BLaER1 (cell line): ENCODE measurements at regions not wholly inside any gene's neighbourhood (a gene's known extent, or its start where the extent isn't known, plus 50 kb on each side); places are given as distances from the start of the nearest gene placed in this dataset.

Experiments
- H3K27ac ChIP-seq: shearing (Covaris generic); formaldehyde crosslinking; 2 replicates; pipeline ENCODE4 v1.8.1; 2022
- H3K27me3 ChIP-seq: shearing (Covaris generic); formaldehyde crosslinking; 2 replicates; pipeline ENCODE4 v1.8.1; 2022
- H3K36me3 ChIP-seq: shearing (Covaris generic); formaldehyde crosslinking; 2 replicates; pipeline ENCODE4 v1.8.1; 2022
- H3K4me1 ChIP-seq: shearing (Covaris generic); formaldehyde crosslinking; 2 replicates; pipeline ENCODE4 v1.8.1; 2022
- H3K4me2 ChIP-seq: shearing (Covaris generic); formaldehyde crosslinking; 2 replicates; pipeline ENCODE4 v1.8.1; 2022
- H3K4me3 ChIP-seq: shearing (Covaris generic); formaldehyde crosslinking; 2 replicates; pipeline ENCODE4 v1.8.1; 2022
- H3K9ac ChIP-seq: shearing (Covaris generic); formaldehyde crosslinking; 2 replicates; pipeline ENCODE4 v1.8.1; 2022
- H3K9me3 ChIP-seq: shearing (Covaris generic); formaldehyde crosslinking; 2 replicates; pipeline ENCODE4 v1.8.1; 2022
- H4K20me1 ChIP-seq: shearing (Covaris generic); formaldehyde crosslinking; 2 replicates; pipeline ENCODE4 v1.8.1; 2022
- Cebpa-rat ChIP-seq: shearing (Covaris generic); IDR thresholded peaks from 2 replicates; pipeline ENCODE4 v1.8.1; 2022

DNA sequence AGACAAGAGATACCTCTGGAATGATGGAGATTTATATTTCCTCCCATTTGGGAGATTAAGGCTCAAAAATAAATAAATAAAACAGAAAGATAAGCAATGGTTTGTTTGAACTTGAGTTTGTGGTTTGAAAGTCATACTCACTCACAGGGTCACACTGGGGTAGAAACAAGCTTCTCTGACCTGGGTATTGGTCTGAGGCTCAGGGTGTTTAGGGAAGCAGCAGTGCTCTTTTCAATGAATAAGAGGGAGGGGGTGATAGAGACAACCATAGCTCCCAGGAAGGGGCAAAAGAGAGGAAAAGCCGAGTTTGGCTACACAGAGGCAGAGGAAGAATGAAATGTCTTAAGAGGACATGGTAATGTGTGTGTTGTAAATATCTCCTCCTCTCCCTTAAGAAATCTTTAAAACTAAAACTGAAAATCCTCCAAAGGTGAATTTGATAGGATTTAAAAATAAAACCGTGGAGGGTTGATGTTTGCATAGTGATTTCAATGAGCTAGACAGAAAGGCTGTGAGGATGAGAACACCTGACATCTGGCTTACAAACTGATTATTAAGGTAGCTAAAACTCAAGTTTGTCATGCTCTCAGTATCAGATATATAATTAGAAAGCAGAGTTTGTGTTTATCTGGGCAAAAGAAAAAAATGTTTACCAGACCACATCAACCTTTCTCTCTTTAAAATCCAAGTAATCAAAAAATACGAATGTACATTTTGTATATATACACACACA is 159.9 kb upstream of the TMEFF2 start:
- Histone ChIP-seq H3K9ac (no peak overlapping the region), H3K36me3 (no peaks in the 10 kb centered on the region), H3K27me3 (no peaks in the 10 kb centered on the region), H3K27ac (no peak overlapping the region), H3K4me3 (no peak overlapping the region), H3K4me1 (no peaks in the 10 kb centered on the region), H3K9me3 (no peaks in the 10 kb centered on the region), H4K20me1 (no peaks in the 10 kb centered on the region), H3K4me2 (no peak overlapping the region)
- TF ChIP-seq Cebpa-rat: no peak

DNA sequence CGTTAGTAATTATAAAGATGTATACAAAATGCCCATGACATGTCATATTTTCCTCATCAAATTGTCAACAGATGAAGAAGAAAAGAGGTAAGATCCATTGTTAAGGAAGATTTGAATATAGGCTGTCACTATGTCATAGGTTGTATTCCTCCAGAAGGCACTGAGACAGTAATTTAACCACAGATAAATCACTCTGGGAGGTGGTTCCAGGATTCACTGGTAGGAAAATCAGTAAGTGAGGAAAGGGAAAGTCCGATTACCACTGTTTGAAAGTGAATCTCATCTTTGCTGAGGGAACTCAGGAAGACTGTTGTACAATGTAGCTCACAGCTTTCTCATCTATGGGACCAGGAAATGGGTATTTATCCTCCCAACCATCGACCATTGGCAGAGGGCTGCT is 152.8 kb upstream of the TMEFF2 start:
- Histone ChIP-seq H3K4me3 (no peak overlapping the region), H3K9ac (no peak overlapping the region), H3K9me3 (no peaks in the 10 kb centered on the region), H3K27me3 (no peaks in the 10 kb centered on the region), H3K27ac (no peak overlapping the region), H3K4me1 (no peaks in the 10 kb centered on the region), H3K36me3 (no peaks in the 10 kb centered on the region), H3K4me2 (no peak overlapping the region), H4K20me1 (no peaks in the 10 kb centered on the region)
- no peak for TF ChIP-seq Cebpa-rat

DNA sequence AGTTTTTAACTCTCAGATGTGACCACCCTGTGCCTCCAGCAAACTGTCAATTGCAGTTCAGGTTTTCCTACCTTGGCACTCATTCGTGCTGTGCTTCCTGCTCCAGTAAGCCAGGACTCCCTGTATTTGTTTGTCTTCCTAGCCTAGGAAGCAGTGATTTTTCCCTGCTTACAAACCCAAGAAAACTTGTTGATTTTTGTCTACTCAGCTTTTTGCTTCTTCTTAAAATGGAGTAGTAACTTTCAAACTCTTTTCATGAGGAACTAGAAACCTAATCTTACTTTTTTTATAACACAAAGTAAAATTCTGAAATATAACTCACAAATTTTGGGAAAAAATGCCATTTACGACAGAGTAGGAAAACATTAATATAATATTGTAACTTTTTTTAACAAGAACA is 150.6 kb upstream of the TMEFF2 start:
- Histone ChIP-seq H3K4me3 (no peak overlapping the region), H3K4me1 (no peaks in the 10 kb centered on the region), H3K4me2 (no peak overlapping the region), H3K9ac (no peak overlapping the region), H3K36me3 (no peaks in the 10 kb centered on the region), H3K27me3 (no peaks in the 10 kb centered on the region), H3K27ac (no peak overlapping the region), H3K9me3 (no peaks in the 10 kb centered on the region), H4K20me1 (no peaks in the 10 kb centered on the region)
- no peak for TF ChIP-seq Cebpa-rat

DNA sequence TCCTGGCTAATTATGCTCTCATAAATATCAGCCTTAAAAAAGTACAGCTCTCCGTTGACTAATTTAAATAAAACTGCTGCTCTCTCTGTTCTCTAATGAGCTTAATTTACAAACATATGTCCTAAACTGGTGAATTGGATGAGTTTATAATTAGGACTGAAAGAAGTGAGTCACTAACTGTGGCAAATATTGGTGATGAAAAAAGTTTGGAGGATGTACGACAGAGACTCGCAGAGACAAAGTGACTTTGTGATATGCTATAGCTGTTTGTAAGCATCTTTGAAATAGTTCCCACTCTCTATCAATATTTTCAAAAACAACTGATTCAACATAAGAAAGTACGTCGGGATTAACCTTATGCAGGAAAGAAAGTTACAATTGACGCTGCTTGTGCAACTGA is 138.9 kb upstream of the TMEFF2 start:
- Histone ChIP-seq H3K9ac (no peak overlapping the region), H3K27me3 (no peaks in the 10 kb centered on the region), H3K4me3 (no peak overlapping the region), H3K36me3 (no peaks in the 10 kb centered on the region), H4K20me1 (no peaks in the 10 kb centered on the region), H3K4me1 (no peaks in the 10 kb centered on the region), H3K4me2 (no peak overlapping the region), H3K9me3 (no peaks in the 10 kb centered on the region), H3K27ac (no peak overlapping the region)
- TF ChIP-seq Cebpa-rat: no peak

DNA sequence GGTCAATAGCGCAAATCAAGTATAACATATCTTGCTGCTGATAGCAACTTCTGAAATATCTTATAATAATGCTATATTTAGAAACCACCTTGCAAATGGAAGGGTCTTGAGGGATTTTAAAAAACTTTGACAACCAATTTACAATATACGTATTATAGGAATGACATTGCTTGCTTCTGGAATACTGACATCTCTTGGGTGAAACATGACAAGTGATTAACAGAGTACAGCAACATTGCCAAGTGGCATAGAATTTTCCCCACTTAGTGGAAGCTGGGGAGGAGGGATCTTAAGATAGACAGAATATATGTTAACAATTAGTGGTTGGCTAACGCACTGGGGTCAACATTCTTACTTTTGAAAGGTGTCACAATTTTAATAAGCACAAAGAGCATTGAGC is 133.6 kb upstream of the TMEFF2 start:
- Histone ChIP-seq H3K27ac (no peak overlapping the region), H3K4me3 (no peak overlapping the region), H3K9me3 (no peaks in the 10 kb centered on the region), H3K4me1 (peaks cover 14% of the 10 kb centered on the region; the same call in 1 of the 2 replicates), H3K9ac (no peak overlapping the region), H3K36me3 (no peaks in the 10 kb centered on the region), H3K4me2 (no peak overlapping the region; the same call in 1 of the 2 replicates), H3K27me3 (no peaks in the 10 kb centered on the region), H4K20me1 (no peaks in the 10 kb centered on the region)
- no peak for TF ChIP-seq Cebpa-rat

DNA sequence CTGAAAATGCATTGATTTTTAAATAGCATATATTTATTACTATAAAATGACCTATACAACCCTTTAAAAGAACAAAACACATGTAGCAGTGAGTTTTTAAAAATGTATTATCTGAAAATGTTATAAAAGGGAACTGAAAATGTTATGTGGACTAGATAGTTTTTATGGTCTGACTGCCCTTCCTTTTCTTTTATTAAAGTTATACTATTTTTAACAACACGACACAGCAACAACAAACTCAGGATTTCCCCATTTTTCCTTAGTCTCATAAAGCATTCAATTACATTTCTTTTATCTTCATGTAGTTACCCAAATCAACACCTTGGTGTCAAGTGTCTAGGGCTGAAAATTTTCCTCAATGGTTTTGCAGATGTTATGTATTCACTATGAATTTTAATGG is 132.8 kb upstream of the TMEFF2 start:
- Histone ChIP-seq H3K4me3 (no peak overlapping the region), H3K36me3 (no peaks in the 10 kb centered on the region), H3K9ac (no peak overlapping the region), H3K27ac (no peak overlapping the region), H3K9me3 (no peaks in the 10 kb centered on the region), H4K20me1 (no peaks in the 10 kb centered on the region), H3K4me2 (no peak overlapping the region; the same call in 1 of the 2 replicates), H3K4me1 (peaks cover 14% of the 10 kb centered on the region; the same call in 1 of the 2 replicates), H3K27me3 (no peaks in the 10 kb centered on the region)
- no peak for TF ChIP-seq Cebpa-rat

DNA sequence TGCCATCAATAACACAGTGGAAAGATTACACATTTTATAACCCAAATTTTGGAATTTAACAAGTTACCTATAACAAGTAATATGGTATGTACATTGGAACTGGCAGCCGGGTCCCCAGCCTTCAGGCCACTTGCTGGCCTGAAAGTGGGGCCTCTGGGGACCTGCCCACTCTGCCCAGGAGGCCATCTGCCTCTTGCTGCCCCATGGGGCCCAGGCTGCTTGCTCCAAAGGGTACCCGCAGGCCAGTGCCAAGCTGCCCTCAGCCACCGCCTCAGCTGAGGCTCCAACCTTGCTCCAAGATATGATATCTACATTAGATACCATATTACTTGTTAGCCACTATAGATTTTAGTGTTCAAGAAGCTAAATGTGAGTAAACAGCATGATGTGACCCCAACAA is 120.8 kb upstream of the TMEFF2 start:
- H3K27ac ChIP-seq: no peak overlapping the region
- no peaks in the 10 kb centered on the region for H3K27me3 ChIP-seq
- peaks cover 15% of the 10 kb centered on the region; the same call in 1 of the 2 replicates for H3K9me3 ChIP-seq
- H3K4me1 ChIP-seq: no peaks in the 10 kb centered on the region
- no peak for TF ChIP-seq Cebpa-rat
- H3K4me3 ChIP-seq: no peak overlapping the region
- no peak overlapping the region for H3K9ac ChIP-seq
- no peak overlapping the region for H3K4me2 ChIP-seq
- no peaks in the 10 kb centered on the region for H4K20me1 ChIP-seq
- H3K36me3 ChIP-seq: no peaks in the 10 kb centered on the region

DNA sequence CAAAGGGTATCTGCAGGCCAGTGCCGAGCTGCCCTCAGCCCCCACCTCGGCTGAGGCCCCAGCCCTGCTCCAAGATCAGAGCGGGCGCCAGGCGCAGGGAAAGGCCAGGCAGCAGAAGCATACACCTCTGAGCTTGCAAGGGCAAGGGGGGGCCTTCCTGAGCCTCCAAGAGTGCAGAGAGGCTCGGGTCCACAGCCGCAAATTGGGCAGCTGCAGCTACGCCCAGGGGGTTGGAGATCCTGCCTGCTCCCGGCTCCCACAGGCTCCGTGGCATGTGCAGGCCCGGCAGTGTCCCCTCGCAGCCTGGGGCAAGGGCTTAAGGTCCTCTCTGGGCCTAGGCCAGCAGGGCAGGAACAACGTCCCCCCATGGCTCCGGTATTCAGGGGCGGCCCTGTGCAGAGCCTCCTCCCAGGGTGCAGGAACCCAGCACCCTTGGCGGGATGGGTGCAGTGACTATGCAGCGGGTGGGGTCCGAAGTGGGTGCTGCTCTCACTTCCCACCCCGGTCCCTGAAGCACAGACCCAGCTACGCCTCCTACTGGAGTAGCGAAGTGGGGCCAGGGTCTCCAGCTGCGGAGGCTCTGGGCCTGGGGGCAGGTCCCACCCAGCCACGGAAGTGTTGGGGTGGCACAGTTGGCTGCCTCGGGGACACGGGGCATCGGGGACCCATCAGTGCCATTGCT is 120.2 kb upstream of the TMEFF2 start:
- no peaks in the 10 kb centered on the region for H3K4me1 ChIP-seq
- no peak overlapping the region for H3K4me3 ChIP-seq
- no peak overlapping the region for H3K4me2 ChIP-seq
- no peaks in the 10 kb centered on the region for H3K27me3 ChIP-seq
- no peaks in the 10 kb centered on the region for H3K36me3 ChIP-seq
- no peaks in the 10 kb centered on the region for H4K20me1 ChIP-seq
- no peak overlapping the region for H3K9ac ChIP-seq
- TF ChIP-seq Cebpa-rat: no peak
- no peak overlapping the region for H3K27ac ChIP-seq
- H3K9me3 ChIP-seq: peaks cover 15% of the 10 kb centered on the region; the same call in 1 of the 2 replicates

DNA sequence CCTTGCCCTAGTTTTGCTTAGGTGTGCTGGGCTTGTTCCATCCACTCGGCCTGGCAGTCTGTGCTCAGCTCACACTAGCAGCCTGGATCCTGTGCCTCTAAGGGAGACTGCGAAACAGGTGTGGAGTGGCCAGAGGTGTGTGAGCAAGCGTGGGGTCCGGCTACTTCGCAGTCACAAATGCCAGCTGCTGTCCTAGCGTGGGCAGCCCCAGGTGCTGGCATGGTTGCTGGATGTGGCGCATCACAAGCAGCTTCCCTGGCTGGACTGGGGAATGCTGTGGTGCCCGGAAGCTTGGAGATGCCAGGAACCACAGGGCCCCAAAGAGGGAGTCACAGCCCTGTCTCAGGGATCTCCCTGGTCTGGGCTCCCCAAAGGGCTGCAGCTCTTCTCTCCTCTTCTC is 119.0 kb upstream of the TMEFF2 start:
- H3K36me3 ChIP-seq: no peaks in the 10 kb centered on the region
- no peak overlapping the region for H3K27ac ChIP-seq
- no peak for TF ChIP-seq Cebpa-rat
- H3K9ac ChIP-seq: no peak overlapping the region
- no peaks in the 10 kb centered on the region for H4K20me1 ChIP-seq
- peaks cover 15% of the 10 kb centered on the region; the same call in 1 of the 2 replicates for H3K9me3 ChIP-seq
- no peak overlapping the region for H3K4me3 ChIP-seq
- H3K4me2 ChIP-seq: no peak overlapping the region
- no peaks in the 10 kb centered on the region for H3K27me3 ChIP-seq
- no peaks in the 10 kb centered on the region for H3K4me1 ChIP-seq

DNA sequence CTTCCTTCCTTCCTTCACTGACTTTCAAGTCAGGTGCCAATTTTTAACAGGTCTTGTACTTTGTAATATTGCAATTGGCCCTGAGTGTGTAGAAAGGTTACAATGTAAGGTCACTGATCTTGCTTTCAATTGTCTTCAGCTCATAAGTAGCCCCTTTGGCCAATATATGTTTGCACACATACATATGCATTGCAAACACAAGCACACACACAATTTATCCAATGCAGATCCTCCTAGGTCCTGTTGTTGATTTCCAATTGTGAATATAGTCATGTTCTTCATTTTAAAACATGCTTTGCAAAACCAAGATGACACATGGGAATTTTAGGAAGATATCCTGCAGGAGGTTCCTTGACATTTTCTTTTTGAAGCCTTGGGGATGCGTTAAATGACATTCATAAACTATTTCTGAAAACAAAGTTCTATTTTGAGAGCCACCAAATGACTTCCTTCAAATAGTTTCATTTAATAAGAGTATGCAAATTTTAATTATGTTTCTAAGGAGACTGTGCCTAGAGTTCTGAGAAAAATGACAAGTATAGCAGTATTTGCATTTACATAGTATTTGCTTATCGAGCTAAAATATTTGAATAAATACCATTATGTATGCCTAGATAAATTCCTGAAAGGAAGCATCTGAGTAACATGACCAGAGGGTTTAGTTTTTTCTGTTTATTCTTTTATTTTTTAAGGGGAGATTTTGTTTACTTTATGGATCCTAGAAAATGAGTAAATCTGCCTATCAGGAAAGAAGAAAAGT is 117.1 kb upstream of the TMEFF2 start:
- Histone ChIP-seq H3K9ac (no peak overlapping the region), H3K27me3 (no peaks in the 10 kb centered on the region)

More for the DNA sequence above, 117.1 kb upstream of the TMEFF2 start:
- H3K36me3 ChIP-seq: no peaks in the 10 kb centered on the region
- TF ChIP-seq Cebpa-rat: no peak
- no peaks in the 10 kb centered on the region for H3K4me1 ChIP-seq
- H4K20me1 ChIP-seq: no peaks in the 10 kb centered on the region
- no peak overlapping the region for H3K27ac ChIP-seq
- H3K4me2 ChIP-seq: no peak overlapping the region
- H3K9me3 ChIP-seq: peaks cover 15% of the 10 kb centered on the region; the same call in 1 of the 2 replicates
- no peak overlapping the region for H3K4me3 ChIP-seq
